Right lobe of liver (tissue), 4 donors: ENCODE measurements at regions not wholly inside any gene's neighbourhood (a gene's known extent, or its start where the extent isn't known, plus 50 kb on each side); places are given as distances from the start of the nearest gene placed in this dataset.

Source experiments
- POLR2A ChIP-seq: fragments of 450-650 bp; IDR thresholded peaks from one replicate; pipeline ENCODE4 v1.6.1; 2017; ENCODE audit warnings: antibody characterized with exemption, mild to moderate bottlenecking
- TF ChIP-seq, protein P1 (sequence below), 4 donors: fragments of 200-600 bp in 3 of 4; fragments of 450-650 bp in 1 of 4; IDR thresholded peaks; one replicate each; pipeline versions ENCODE4 v1.5.1 to v1.8.0; 2016 to 2022; ENCODE audit warnings: antibody characterized with exemption in 4 of 4, mild to moderate bottlenecking in 2 of 4
- donor health status: DM: no; HTN: no; CAD: no.
- donor health status: DM: no; HTN: no; CAD: no.
- donor health status: DM: no; HTN: yes; CAD: no.

DNA sequence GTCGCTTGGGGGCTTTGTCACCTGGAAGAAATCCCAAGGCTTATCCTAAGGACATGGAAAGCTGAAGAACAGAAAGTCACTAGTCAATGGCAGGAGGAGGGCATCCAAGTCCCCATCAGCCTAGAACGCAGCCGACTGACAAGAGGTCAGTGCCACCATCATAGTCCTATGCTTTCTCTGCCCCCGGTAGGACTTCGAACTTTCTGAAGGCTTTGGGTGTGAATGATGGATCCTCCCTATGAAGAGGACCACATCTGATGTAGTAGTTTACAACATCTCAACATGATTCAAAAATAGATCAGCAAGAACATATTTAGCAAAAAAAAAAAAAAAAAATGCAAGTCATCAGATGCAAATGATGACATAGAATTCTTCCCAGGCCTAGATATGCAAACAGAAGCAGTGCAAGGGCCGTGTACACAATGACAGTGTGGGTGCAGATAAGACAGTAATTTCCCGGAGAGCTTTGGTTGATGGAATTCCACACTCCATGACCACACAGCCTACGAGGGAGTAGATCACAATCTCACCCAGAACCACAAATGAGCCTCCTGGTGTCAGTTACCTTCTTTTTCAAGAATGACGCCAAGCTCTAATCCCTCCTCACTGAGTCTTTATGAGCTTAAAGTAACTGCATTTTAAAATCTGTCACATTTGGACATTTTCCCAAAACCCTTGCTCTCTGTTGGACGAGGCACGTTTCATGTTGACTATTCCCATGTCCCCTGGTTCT, 88.2 kb downstream of the PSMG1 start:
- TF ChIP-seq, protein P1, sequence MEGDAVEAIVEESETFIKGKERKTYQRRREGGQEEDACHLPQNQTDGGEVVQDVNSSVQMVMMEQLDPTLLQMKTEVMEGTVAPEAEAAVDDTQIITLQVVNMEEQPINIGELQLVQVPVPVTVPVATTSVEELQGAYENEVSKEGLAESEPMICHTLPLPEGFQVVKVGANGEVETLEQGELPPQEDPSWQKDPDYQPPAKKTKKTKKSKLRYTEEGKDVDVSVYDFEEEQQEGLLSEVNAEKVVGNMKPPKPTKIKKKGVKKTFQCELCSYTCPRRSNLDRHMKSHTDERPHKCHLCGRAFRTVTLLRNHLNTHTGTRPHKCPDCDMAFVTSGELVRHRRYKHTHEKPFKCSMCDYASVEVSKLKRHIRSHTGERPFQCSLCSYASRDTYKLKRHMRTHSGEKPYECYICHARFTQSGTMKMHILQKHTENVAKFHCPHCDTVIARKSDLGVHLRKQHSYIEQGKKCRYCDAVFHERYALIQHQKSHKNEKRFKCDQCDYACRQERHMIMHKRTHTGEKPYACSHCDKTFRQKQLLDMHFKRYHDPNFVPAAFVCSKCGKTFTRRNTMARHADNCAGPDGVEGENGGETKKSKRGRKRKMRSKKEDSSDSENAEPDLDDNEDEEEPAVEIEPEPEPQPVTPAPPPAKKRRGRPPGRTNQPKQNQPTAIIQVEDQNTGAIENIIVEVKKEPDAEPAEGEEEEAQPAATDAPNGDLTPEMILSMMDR (IDR thresholded peaks at IDR 0.05) = no peak
- no peak for TF ChIP-seq POLR2A
